Right atrium auricular region (tissue), 2 donors: ENCODE measurements at regions not wholly inside any gene's neighbourhood (a gene's known extent, or its start where the extent isn't known, plus 50 kb on each side); places are given as distances from the start of the nearest gene placed in this dataset.

Experiments used
- DNase-seq: peaks from one replicate; pipeline ENCODE4 v3.0.0-alpha.2; 2019; ENCODE audit warnings: low spot score
- H3K27ac ChIP-seq, 2 donors: fragments of 200-600 bp; sonication (generic); 1 replicate in 1 of 2; 2 replicates in 1 of 2; pipeline ENCODE4 v1.5.1; 2016 to 2019
- H3K27me3 ChIP-seq, 2 donors: fragments of 200-600 bp; sonication (generic); one replicate each; pipeline versions ENCODE4 v1.5.1 to v1.6.0; 2017 to 2019
- H3K36me3 ChIP-seq: fragments of 200-600 bp; sonication (generic); one replicate; pipeline ENCODE4 v1.5.1; 2016
- H3K4me1 ChIP-seq, 2 donors: fragments of 200-600 bp; sonication (generic); one replicate each; pipeline versions ENCODE4 v1.5.1 to v1.6.0; 2017 to 2019
- H3K4me3 ChIP-seq, 2 donors: fragments of 200-600 bp; sonication (generic); 1 replicate in 1 of 2; 2 replicates in 1 of 2; pipeline ENCODE4 v1.5.1; 2017 to 2019; ENCODE audit warnings: mild to moderate bottlenecking in 1 of 2, moderate library complexity in 1 of 2
- H3K9me3 ChIP-seq, 2 donors: fragments of 200-600 bp; sonication (generic); one replicate each; pipeline ENCODE4 v1.5.1; 2019
- TF ChIP-seq, protein P1 (sequence below), 2 donors: fragments of 200-600 bp; sonication (generic); IDR thresholded peaks; one replicate each; pipeline ENCODE4 v1.5.1; 2019; ENCODE audit warnings: antibody characterized with exemption in 2 of 2

DNA sequence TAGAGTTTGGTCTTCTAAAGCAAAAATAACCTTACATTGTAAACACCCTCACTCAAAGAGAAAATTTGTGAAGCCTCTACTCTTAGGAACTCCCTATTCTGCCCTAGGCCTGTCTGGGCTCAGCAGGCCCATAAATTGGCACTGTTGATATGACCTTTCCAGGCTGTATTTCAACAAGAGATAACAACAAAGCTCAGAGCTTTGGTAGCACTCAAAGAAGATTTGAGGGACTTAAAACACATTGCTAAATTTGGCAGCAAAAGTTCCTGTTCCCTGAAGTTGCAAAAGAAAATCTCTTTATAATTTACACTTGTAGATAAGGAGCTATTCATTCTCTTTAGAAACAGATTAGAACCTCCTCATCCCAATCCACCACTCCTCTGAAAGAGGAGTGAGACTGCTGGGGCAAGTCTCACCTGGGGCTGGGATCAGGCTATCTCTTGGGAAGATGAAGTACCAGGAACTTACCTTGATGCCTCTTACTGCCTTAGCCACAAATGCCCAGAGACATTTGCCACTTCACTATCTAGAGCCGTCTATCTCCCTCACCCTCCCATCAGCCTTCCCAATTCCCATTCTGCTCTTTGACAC, 110.4 kb upstream of the AKIP1 start:
- no peak for DNase-seq
- Histone ChIP-seq H3K9me3 (no peaks in the 10 kb centered on the region), H3K27ac (peak overlapping the region; percentile 15 to 33), H3K4me1 (peaks cover 0 to 61% of the 10 kb centered on the region in 2 donors), H3K36me3 (no peaks in the 10 kb centered on the region), H3K27me3 (no peaks in the 10 kb centered on the region), H3K4me3 (no peak overlapping the region)
- TF ChIP-seq, protein P1, sequence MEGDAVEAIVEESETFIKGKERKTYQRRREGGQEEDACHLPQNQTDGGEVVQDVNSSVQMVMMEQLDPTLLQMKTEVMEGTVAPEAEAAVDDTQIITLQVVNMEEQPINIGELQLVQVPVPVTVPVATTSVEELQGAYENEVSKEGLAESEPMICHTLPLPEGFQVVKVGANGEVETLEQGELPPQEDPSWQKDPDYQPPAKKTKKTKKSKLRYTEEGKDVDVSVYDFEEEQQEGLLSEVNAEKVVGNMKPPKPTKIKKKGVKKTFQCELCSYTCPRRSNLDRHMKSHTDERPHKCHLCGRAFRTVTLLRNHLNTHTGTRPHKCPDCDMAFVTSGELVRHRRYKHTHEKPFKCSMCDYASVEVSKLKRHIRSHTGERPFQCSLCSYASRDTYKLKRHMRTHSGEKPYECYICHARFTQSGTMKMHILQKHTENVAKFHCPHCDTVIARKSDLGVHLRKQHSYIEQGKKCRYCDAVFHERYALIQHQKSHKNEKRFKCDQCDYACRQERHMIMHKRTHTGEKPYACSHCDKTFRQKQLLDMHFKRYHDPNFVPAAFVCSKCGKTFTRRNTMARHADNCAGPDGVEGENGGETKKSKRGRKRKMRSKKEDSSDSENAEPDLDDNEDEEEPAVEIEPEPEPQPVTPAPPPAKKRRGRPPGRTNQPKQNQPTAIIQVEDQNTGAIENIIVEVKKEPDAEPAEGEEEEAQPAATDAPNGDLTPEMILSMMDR (IDR thresholded peaks at IDR 0.05): no peak

DNA sequence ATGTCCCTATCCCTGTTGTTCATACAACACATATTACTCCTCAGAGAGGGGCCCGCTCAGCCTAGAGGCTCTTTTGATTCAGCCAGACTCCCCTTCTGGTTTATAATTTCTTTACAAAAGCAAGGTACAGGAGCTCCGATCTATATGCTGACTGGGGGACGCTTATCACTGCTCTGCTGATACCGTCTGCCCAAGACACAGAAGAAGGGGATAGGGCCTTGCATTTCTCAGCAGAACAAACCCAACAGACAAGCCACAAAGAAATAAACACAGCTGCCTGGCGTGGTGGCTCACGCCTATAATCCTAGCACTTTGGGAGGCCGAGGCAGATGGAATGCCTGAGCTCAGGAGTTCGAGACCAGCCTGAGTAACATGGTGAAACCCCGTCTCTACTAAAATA, 109.9 kb upstream of the AKIP1 start:
- H3K4me1 ChIP-seq: peaks cover 0 to 66% of the 10 kb centered on the region in 2 donors
- TF ChIP-seq, protein P1 (IDR thresholded peaks at IDR 0.05): no peak
- peak overlapping the region; percentile 15 to 33 for H3K27ac ChIP-seq
- no peaks in the 10 kb centered on the region for H3K36me3 ChIP-seq
- no peak for DNase-seq
- H3K4me3 ChIP-seq: no peak overlapping the region
- no peaks in the 10 kb centered on the region for H3K9me3 ChIP-seq
- H3K27me3 ChIP-seq: no peaks in the 10 kb centered on the region

DNA sequence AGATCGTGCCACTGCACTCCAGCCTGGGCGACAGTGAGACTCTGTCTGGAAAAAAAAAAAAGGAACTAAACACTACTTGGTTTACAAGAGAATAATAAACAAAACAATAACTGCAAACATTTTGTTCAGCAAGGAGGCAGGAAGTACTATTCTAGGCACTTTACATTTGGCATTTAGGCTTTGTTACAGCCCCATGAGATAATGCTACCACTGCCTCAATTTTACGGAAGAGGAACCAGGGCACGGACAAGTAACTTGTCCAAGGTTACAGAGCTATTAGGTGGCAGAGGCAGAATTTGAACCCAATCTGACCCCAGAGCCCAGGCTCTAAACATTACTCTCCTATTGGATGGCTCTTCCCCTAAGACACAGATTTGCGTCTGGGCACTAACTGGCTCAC, 108.7 kb upstream of the AKIP1 start:
- H3K9me3 ChIP-seq: no peaks in the 10 kb centered on the region
- H3K4me1 ChIP-seq: peaks cover 0 to 76% of the 10 kb centered on the region in 2 donors
- H3K4me3 ChIP-seq: no peak overlapping the region
- H3K27me3 ChIP-seq: no peaks in the 10 kb centered on the region
- no peaks in the 10 kb centered on the region for H3K36me3 ChIP-seq
- TF ChIP-seq, protein P1 (IDR thresholded peaks at IDR 0.05): no peak
- H3K27ac ChIP-seq: no peak overlapping the region
- no peak for DNase-seq

DNA sequence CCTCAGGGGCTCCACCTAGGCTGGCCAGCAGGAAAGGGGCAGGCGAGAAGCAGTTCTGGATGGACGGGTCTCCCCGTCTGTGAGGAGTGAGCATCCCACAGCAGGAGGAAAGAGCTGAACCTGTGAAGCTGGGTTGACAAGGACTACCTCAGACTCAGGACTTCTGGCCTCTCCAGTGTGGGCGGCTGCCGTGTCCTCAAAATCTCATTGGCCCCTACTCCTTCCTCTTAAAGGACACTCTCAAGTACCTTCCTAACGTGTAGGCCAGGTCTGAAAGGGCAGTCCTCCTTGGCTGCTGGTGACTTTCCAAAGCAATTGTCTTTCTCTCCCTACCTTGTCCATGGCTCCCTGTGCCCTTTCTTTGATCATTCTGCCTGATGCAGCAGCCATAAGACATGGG, 107.0 kb upstream of the AKIP1 start:
- peaks cover 0 to 86% of the 10 kb centered on the region in 2 donors for H3K4me1 ChIP-seq
- TF ChIP-seq, protein P1 (IDR thresholded peaks at IDR 0.05): no peak
- no peaks in the 10 kb centered on the region for H3K27me3 ChIP-seq
- no peak for DNase-seq
- peak overlapping the region; percentile 1 to 33 for H3K27ac ChIP-seq
- no peaks in the 10 kb centered on the region for H3K36me3 ChIP-seq
- no peaks in the 10 kb centered on the region for H3K9me3 ChIP-seq
- H3K4me3 ChIP-seq: no peak overlapping the region

DNA sequence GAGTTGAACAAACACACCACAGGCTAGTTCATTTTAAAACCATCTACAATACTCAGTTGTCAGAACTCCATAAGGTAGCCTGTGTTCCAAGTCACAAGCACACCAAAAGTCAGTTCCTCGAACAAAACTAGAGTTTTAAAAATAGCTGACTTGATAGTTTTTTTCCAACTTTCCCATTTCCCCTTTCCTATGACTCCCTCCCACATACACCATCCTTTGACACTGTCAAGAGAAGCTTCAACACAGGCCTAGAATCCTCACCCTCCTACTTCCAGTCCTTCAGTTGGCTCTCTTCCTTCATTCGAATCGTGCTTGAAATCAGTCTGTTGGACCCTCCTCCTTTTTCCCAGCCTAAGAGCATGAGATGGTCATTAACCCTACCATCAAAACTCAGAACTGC, 105.7 kb upstream of the AKIP1 start:
- peaks cover 0 to 85% of the 10 kb centered on the region in 2 donors for H3K4me1 ChIP-seq
- no peaks in the 10 kb centered on the region for H3K9me3 ChIP-seq
- TF ChIP-seq, protein P1 (IDR thresholded peaks at IDR 0.05): no peak
- H3K27me3 ChIP-seq: no peaks in the 10 kb centered on the region
- H3K27ac ChIP-seq: peak overlapping the region; percentile 89 to 93
- H3K36me3 ChIP-seq: no peaks in the 10 kb centered on the region
- H3K4me3 ChIP-seq: no peak overlapping the region
- no peak for DNase-seq

DNA sequence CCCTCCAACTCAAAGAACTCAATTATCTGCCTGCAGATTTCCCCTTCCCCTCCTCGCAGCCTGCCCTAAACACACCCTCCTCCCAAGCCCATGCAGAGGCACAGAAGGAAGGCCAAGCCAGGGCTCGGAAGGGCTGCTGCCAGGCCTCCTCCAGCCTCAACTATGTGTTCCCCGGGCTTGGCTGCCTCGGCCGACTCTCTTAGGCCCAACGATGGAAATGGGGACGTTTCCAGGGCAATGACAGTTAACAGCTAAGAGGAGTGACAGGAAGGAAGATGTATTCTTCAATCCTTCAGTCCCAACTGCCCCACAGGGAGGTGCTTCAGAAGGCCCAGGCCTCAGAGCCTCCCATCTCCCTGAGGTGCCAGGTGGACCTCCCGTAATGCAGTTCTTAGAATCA, 104.0 kb upstream of the AKIP1 start:
- Histone ChIP-seq H3K9me3 (no peaks in the 10 kb centered on the region), H3K4me1 (peaks cover 0 to 84% of the 10 kb centered on the region in 2 donors), H3K36me3 (no peaks in the 10 kb centered on the region), H3K27ac (peak overlapping the region; percentile 89 to 93), H3K27me3 (no peaks in the 10 kb centered on the region), H3K4me3 (peak overlapping the region in 1 of 2 donors; percentile 69)
- no peak for DNase-seq
- TF ChIP-seq, protein P1 (IDR thresholded peaks at IDR 0.05): no peak
